ENCODE measurements at regions not wholly inside any gene's neighbourhood (a gene's known extent, or its start where the extent isn't known, plus 50 kb on each side); places are given as distances from the start of the nearest gene placed in this dataset.

- WGBS, 2 donors: 78 to 87% methylated on average over 5 of the region's 5 CpGs
- H3K27ac ChIP-seq: no peak overlapping the region
- no peak overlapping the region for H3K4me3 ChIP-seq
- H3K27me3 ChIP-seq: no peaks in the 10 kb centered on the region
- no peaks in the 10 kb centered on the region for H3K36me3 ChIP-seq
- no peak for TF ChIP-seq POLR2A (IDR thresholded peaks at IDR 0.05)
- no peak for TF ChIP-seq EP300 (IDR thresholded peaks at IDR 0.05)
- TF ChIP-seq CTCF (IDR thresholded peaks at IDR 0.05): no peak
- H3K4me1 ChIP-seq: no peaks in the 10 kb centered on the region
- DNase-seq (ENCODE audit: low spot score in 2 of 2): no peak
- H3K9me3 ChIP-seq: no peaks in the 10 kb centered on the region
These were observed 724.5 kb downstream of the SLITRK6 start for GRCh38 chr13:85074543-85075313.

GRCh38 chr13:85068231-85068630 is 731.0 kb downstream of the SLITRK6 start:
- Histone ChIP-seq H3K4me1 (no peaks in the 10 kb centered on the region), H3K4me3 (no peak overlapping the region), H3K27me3 (no peaks in the 10 kb centered on the region), H3K9me3 (no peaks in the 10 kb centered on the region), H3K36me3 (no peaks in the 10 kb centered on the region), H3K27ac (no peak overlapping the region)
- TF ChIP-seq POLR2A (IDR thresholded peaks at IDR 0.05) (no peak), EP300 (IDR thresholded peaks at IDR 0.05) (no peak), CTCF (IDR thresholded peaks at IDR 0.05) (no peak)
- no peak for DNase-seq (ENCODE audit: low spot score in 2 of 2)
- WGBS, 2 donors: 86 to 87% methylated on average over 3 of the region's 3 CpGs

- DNase-seq (ENCODE audit: low spot score in 2 of 2): no peak
- H3K4me1 ChIP-seq: no peaks in the 10 kb centered on the region
- no peaks in the 10 kb centered on the region for H3K36me3 ChIP-seq
- no peaks in the 10 kb centered on the region for H3K9me3 ChIP-seq
- no peak for TF ChIP-seq EP300 (IDR thresholded peaks at IDR 0.05)
- no peak for TF ChIP-seq POLR2A (IDR thresholded peaks at IDR 0.05)
- TF ChIP-seq CTCF (IDR thresholded peaks at IDR 0.05): no peak
- H3K4me3 ChIP-seq: no peak overlapping the region
- 61 to 64% methylated on average over 1 of the region's 1 CpG for WGBS, 2 donors
- no peaks in the 10 kb centered on the region for H3K27me3 ChIP-seq
- no peak overlapping the region for H3K27ac ChIP-seq
These were observed 759.0 kb downstream of the SLITRK6 start for GRCh38 chr13:85040215-85040614.

- Histone ChIP-seq H3K27me3 (no peaks in the 10 kb centered on the region), H3K4me3 (no peak overlapping the region), H3K4me1 (no peaks in the 10 kb centered on the region), H3K9me3 (peaks cover 0 to 15% (median 2%) of the 10 kb centered on the region in 4 donors), H3K36me3 (no peaks in the 10 kb centered on the region), H3K27ac (no peak overlapping the region)
- TF ChIP-seq EP300 (IDR thresholded peaks at IDR 0.05) (no peak), CTCF (IDR thresholded peaks at IDR 0.05) (no peak)
- WGBS, 2 donors: 33 to 50% methylated on average over 1 of the region's 1 CpG
- DNase-seq (ENCODE audit: low spot score in 2 of 2): no peak
These were observed 767.4 kb downstream of the SLITRK6 start for GRCh38 chr13:85031771-85032170.

GRCh38 chr13:85028035-85028434 is 771.2 kb downstream of the SLITRK6 start:
- peaks cover 0 to 27% (median 5%) of the 10 kb centered on the region in 4 donors for H3K9me3 ChIP-seq
- H3K36me3 ChIP-seq: no peaks in the 10 kb centered on the region
- TF ChIP-seq EP300 (IDR thresholded peaks at IDR 0.05) (no peak), CTCF (IDR thresholded peaks at IDR 0.05) (no peak), POLR2A (IDR thresholded peaks at IDR 0.05) (no peak)
- H3K27ac ChIP-seq: no peak overlapping the region
- 91 to 98% methylated on average over 3 of the region's 3 CpGs for WGBS, 2 donors
- DNase-seq (ENCODE audit: low spot score in 2 of 2): no peak
- H3K4me3 ChIP-seq: no peak overlapping the region
- H3K4me1 ChIP-seq: no peaks in the 10 kb centered on the region
- no peaks in the 10 kb centered on the region for H3K27me3 ChIP-seq

All from tibial nerve (tissue), 4 donors.